Dermis blood vessel endothelial cell (primary cell): ENCODE measurements at regions not wholly inside any gene's neighbourhood (a gene's known extent, or its start where the extent isn't known, plus 50 kb on each side); places are given as distances from the start of the nearest gene placed in this dataset.

ENCODE experiments used
- DNase-seq: peaks from one replicate; pipeline ENCODE4 v3.0.0; 2010

GRCh38 chr21:15327637-15328265, 263.0 kb upstream of the NRIP1 start:
- no peak for DNase-seq

GRCh38 chr21:15329191-15329590, 264.4 kb upstream of the NRIP1 start:
- DNase-seq, result no peak

GRCh38 chr21:15330872-15331271, 266.1 kb upstream of the NRIP1 start:
- DNase-seq, result no peak

GRCh38 chr21:15332572-15332971, 267.8 kb upstream of the NRIP1 start:
- no peak for DNase-seq

- no peak for DNase-seq
Measured at GRCh38 chr21:15333136-15333710, 268.4 kb upstream of the NRIP1 start.

GRCh38 chr21:15333951-15334350, 269.2 kb upstream of the NRIP1 start:
- no peak for DNase-seq

- no peak for DNase-seq
Measured at GRCh38 chr21:15343066-15343465, 278.3 kb upstream of the NRIP1 start.

- no peak for DNase-seq
Measured at GRCh38 chr21:15352009-15352408, 287.2 kb upstream of the NRIP1 start.

GRCh38 chr21:15353546-15353945, 288.7 kb upstream of the NRIP1 start:
- DNase-seq, result no peak

- DNase-seq, result peak; percentile 13
Measured at GRCh38 chr21:15354516-15354915, 289.7 kb upstream of the NRIP1 start.

- peak; percentile 80 for DNase-seq
Measured at GRCh38 chr21:15355066-15355465, 290.3 kb upstream of the NRIP1 start.

- no peak for DNase-seq
Measured at GRCh38 chr21:15359251-15359650, 294.5 kb upstream of the NRIP1 start.

GRCh38 chr21:15362458-15362857, 297.7 kb upstream of the NRIP1 start:
- no peak for DNase-seq

GRCh38 chr21:15363921-15364320, 299.1 kb upstream of the NRIP1 start:
- DNase-seq, result peak; percentile 6

- no peak for DNase-seq
Measured at GRCh38 chr21:15365751-15366392, 301.1 kb upstream of the NRIP1 start.

- DNase-seq, result no peak
Measured at GRCh38 chr21:15366555-15366954, 301.8 kb upstream of the NRIP1 start.

- DNase-seq, result no peak
Measured at GRCh38 chr21:15367061-15367626, 302.3 kb upstream of the NRIP1 start.

- no peak for DNase-seq
Measured at GRCh38 chr21:15370462-15370975, 305.7 kb upstream of the NRIP1 start.

GRCh38 chr21:15373941-15374340, 309.1 kb upstream of the NRIP1 start:
- DNase-seq, result no peak

GRCh38 chr21:15379776-15380175, 315.0 kb upstream of the NRIP1 start:
- no peak for DNase-seq

- no peak for DNase-seq
Measured at GRCh38 chr21:15383588-15383987, 318.8 kb upstream of the NRIP1 start.

- DNase-seq, result no peak
Measured at GRCh38 chr21:15390049-15390448, 325.2 kb upstream of the NRIP1 start.

GRCh38 chr21:15397258-15397657, 332.5 kb upstream of the NRIP1 start:
- DNase-seq, result no peak

GRCh38 chr21:15400905-15401304, 328.9 kb upstream of the USP25 start:
- DNase-seq, result peak; percentile 5
